NCI-H82 treated with DMSO at 0.1 percent for 48 hours (cell line): ENCODE measurements at regions not wholly inside any gene's neighbourhood (a gene's known extent, or its start where the extent isn't known, plus 50 kb on each side); places are given as distances from the start of the nearest gene placed in this dataset.
A peak's percentile ranks its signal among the peaks of the same experiment; 100 is the strongest.

ENCODE experiments used
- DNase-seq: peaks from one replicate; lab custom pipeline; 2025; ENCODE audit not compliant: unreplicated experiment; lab: John Stamatoyannopoulos, UW

DNA sequence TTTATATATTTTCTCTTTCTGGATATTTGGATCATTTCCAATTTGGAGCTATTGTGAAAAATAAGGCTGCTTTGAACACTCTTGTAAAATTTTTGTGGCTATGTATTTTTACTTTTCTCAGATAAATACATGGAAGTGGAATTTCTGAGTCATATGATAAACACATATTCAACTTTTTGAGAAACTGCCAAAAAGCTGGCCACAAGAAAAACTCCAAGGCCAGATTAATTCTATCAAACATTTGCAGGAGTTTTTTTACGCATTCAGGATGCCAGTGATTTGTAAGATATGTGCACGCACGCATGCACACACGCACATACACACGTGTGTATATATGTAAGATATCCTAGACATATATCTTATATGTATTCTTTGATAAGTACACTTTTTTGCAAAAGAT, 477.5 kb upstream of the SPHKAP start:
- no peak for DNase-seq

- peak; percentile 6 for DNase-seq
Measured at GRCh38 chr2:228657807-228658402, 476.4 kb upstream of the SPHKAP start.

GRCh38 chr2:228655331-228655730, 473.8 kb upstream of the SPHKAP start:
- DNase-seq: no peak

DNA sequence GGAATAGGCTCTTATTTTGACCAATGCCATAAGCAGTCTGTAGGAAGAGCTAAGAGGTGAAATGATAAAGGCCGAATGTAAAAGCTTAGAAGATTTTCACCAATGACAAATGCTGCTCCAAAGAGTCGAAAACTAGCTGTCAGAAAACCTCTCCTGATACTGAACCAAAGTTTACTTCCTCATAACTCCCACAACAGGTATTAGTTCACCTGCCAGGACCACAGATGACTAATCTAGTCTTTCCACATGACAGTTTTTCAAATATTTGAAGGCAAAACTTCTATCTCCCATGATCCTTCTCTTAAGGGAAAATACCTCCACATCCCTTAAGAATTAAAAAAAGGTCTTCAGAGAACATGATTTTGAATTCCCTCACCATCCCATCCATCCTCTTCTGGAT, 473.2 kb upstream of the SPHKAP start:
- DNase-seq: no peak

DNA sequence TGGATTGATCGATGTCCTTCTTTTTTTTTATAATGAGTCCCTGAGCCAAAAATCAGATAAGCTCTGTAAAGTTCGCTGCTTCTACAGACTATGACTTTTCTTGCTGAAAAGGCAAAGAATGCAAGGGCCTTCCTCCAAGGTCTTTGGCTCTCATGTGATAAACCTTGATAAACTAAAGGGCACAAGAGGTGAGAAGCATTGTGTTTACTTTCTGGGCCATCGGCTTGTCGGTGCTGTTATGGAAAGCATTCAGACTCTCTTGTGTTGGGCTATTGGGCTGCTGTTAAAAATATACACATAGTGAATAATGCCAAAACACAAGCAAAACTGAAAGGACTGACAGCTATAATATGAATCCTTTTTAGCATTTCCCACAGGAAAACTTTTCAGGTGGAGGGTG, 472.4 kb upstream of the SPHKAP start:
- no peak for DNase-seq

DNA sequence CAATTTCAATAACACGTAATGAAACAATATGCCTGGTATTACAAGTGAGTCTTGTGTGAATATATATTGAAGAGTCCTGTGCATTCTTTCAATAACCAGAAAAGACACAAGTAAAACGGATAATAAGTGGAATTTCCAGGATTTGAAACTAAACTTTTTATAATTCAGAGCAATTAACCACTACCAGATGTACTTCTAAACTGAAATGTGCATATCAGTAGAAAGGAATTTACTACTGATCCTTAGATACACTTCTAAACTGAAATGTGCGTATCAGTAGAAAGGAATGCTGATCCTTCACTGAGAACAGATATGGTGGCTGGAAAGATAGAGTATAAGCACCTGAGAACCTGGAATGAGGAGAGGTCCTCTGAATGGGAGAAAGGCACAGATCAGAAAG, 470.9 kb upstream of the SPHKAP start:
- DNase-seq: no peak

- no peak for DNase-seq
Measured at GRCh38 chr2:228649876-228650275, 468.4 kb upstream of the SPHKAP start.

- no peak for DNase-seq
Measured at GRCh38 chr2:228649447-228649846, 468.0 kb upstream of the SPHKAP start.

DNA sequence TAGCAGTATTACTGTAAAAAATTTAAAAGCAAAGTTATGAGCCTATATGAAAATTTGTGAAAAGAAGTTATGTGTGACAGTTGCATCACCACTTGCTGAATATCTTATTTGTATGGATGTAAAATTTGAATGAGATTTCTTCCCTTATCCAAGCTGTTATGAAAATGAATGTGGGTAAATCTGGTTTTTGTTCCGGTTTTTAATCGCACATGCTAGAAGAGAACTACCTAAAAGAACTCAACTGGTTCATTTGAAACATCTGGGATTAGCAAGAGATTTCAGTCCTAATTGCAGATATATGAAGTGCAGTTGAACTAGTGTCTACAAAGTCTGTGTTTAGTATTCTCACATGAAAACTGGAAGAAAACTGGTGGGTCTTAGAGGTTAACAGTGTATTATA, 467.1 kb upstream of the SPHKAP start:
- no peak for DNase-seq

GRCh38 chr2:228646061-228646460, 464.6 kb upstream of the SPHKAP start:
- DNase-seq: no peak

GRCh38 chr2:228644199-228644598, 462.7 kb upstream of the SPHKAP start:
- DNase-seq: no peak

DNA sequence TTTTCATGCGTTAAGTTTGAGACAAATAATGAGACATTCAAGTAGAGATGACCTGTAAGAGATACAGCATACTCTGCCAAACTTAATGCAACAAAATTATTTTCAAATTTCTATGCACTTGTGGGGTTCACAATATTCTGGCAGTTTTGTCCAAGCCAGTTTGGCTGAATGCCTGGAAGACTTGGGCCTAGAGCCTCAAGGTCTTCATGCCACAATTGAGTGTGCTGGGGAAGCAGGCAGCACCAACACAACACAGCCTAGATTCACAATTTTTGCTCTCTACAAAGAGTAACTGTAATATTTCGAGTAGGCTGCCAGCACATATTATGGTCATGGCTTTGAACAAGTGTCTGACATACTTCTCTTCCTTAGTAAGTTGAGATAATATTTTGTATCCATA, 461.4 kb upstream of the SPHKAP start:
- DNase-seq: no peak

GRCh38 chr2:228630786-228631185, 449.3 kb upstream of the SPHKAP start:
- DNase-seq: no peak

- DNase-seq: no peak
Measured at GRCh38 chr2:228629251-228629650, 447.8 kb upstream of the SPHKAP start.

DNA sequence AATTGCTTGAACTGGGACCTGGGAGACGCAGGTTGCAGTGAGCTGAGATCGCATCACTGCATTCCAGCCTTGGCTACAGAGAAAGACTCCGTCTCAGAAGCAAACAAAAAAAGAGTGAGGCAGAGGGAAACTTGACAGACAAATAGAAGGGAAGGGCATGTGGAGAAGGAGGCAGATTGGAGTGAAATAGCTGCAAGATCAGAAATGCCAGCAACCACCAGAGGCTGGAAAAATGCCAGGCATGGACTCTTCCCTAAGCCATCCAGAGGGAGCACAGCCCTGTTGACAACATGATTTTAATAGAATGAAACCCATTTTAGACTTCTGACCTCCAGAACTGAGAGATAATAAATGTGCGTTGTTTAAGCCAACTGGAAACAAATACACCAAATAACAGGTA, 447.2 kb upstream of the SPHKAP start:
- DNase-seq: no peak

GRCh38 chr2:228627510-228627909, 446.0 kb upstream of the SPHKAP start:
- no peak for DNase-seq

GRCh38 chr2:228625481-228625880, 444.0 kb upstream of the SPHKAP start:
- DNase-seq: no peak

DNA sequence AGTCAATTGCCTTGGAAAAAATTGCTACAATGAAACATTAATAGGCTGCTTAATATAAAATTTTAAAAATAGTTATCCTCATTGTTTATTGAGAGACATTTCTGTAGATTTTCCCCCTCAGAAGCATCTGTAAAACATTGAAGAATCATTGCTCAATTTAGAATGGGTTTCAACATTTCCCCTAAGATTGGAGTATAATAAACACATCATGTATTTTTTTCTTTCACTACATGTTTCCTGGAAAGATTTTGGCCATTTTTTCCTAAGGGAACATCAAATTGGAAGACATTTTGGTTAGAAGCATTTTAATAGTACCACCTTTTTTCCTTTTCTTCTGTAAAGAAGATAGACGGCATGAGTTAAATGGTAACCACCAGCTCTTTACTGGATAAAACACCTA, 443.2 kb upstream of the SPHKAP start:
- DNase-seq: no peak

GRCh38 chr2:228615496-228615895, 434.0 kb upstream of the SPHKAP start:
- no peak for DNase-seq

GRCh38 chr2:228614741-228615140, 433.3 kb upstream of the SPHKAP start:
- DNase-seq: no peak

- DNase-seq: no peak
Measured at GRCh38 chr2:228613133-228613850, 431.8 kb upstream of the SPHKAP start.

DNA sequence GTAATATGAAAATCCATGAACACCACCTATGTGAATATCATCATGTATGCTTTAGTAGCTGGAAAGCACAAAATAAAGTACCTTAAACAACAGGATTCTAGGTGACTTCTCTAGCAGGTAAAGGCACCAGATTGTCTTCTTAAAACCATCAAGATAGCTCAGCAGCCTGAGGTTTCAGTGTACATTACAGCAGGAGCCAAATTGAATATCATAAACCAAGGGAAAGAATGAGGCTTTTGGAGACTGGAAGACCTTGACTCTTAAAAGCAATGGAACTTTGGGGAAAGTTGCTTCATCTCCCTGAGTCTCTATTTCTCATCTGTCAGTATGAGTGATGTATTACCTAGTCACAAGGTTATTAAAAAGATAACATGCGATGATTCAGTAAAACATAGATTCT, 429.7 kb upstream of the SPHKAP start:
- DNase-seq: no peak

- DNase-seq: no peak
Measured at GRCh38 chr2:228602288-228602687, 420.8 kb upstream of the SPHKAP start.
